SK-N-SH treated with all-trans-retinoic acid at 6 μM for 48 hours (cell line): ENCODE measurements at regions not wholly inside any gene's neighbourhood (a gene's known extent, or its start where the extent isn't known, plus 50 kb on each side); places are given as distances from the start of the nearest gene placed in this dataset.

ENCODE experiments used
- ATAC-seq: fragments of 200-7000 bp; cut with Tn5 transposase; 3 replicates; pipeline ENCODE4 v1.9.1; 2020; ENCODE audit warnings: mild to moderate bottlenecking, moderate library complexity
- ARNTL ChIP-seq: fragments of 450-650 bp; formaldehyde crosslinking; IDR thresholded peaks from 2 replicates; pipeline ENCODE4 v1.5.0; 2020; ENCODE audit warnings: low read depth, mild to moderate bottlenecking, moderate library complexity, borderline replicate concordance
- BACH2 ChIP-seq: fragments of 250-450 bp; sonication (Bioruptor Pico); IDR thresholded peaks from 2 replicates; pipeline ENCODE4 v1.9.0; 2021; ENCODE audit warnings: mild to moderate bottlenecking, borderline replicate concordance
- CSDC2 ChIP-seq: fragments of 250-450 bp; sonication (Bioruptor Pico); IDR thresholded peaks from 2 replicates; pipeline ENCODE4 v1.5.0; 2020; ENCODE audit warnings: mild to moderate bottlenecking, moderate library complexity
- CSRNP3 ChIP-seq: fragments of 250-450 bp; sonication (Bioruptor Pico); IDR thresholded peaks from 2 replicates; pipeline ENCODE4 v1.5.1; 2021; ENCODE audit warnings: mild to moderate bottlenecking, moderate library complexity
- ESRRG ChIP-seq: fragments of 250-450 bp; sonication (Bioruptor Pico); IDR thresholded peaks from 2 replicates; pipeline ENCODE4 v1.6.1; 2021; ENCODE audit warnings: mild to moderate bottlenecking
- GLIS3 ChIP-seq: fragments of 250-450 bp; sonication (Bioruptor Pico); IDR thresholded peaks from 2 replicates; pipeline ENCODE4 v1.5.0; 2020; ENCODE audit warnings: mild to moderate bottlenecking, moderate library complexity
- OSR1 ChIP-seq: fragments of 250-450 bp; sonication (Bioruptor Pico); IDR thresholded peaks from 2 replicates; pipeline ENCODE4 v1.8.0; 2022; ENCODE audit warnings: moderate library complexity, mild to moderate bottlenecking, inconsistent platforms
- PATZ1 ChIP-seq: fragments of 250-450 bp; sonication (Bioruptor Pico); IDR thresholded peaks from 2 replicates; pipeline ENCODE4 v1.8.0; 2020; ENCODE audit warnings: mild to moderate bottlenecking, moderate library complexity, borderline replicate concordance
- POU6F1 ChIP-seq: fragments of 250-450 bp; sonication (Bioruptor Pico); IDR thresholded peaks from 2 replicates; pipeline ENCODE4 v1.8.0; 2021; ENCODE audit warnings: low read depth, mild to moderate bottlenecking, moderate library complexity, borderline replicate concordance
- PPARA ChIP-seq: fragments of 250-450 bp; sonication (Bioruptor Pico); IDR thresholded peaks from 2 replicates; pipeline ENCODE4 v1.5.0; 2020; ENCODE audit warnings: mild to moderate bottlenecking, borderline replicate concordance
- RARB ChIP-seq: fragments of 250-450 bp; sonication (Bioruptor Pico); IDR thresholded peaks from 2 replicates; pipeline ENCODE4 v1.8.0; 2021; ENCODE audit warnings: mild to moderate bottlenecking, moderate library complexity
- SNAI2 ChIP-seq: fragments of 250-450 bp; sonication (Bioruptor Pico); IDR thresholded peaks from 2 replicates; pipeline ENCODE4 v1.5.0; 2020; ENCODE audit warnings: mild to moderate bottlenecking, moderate library complexity
- TCF4 ChIP-seq: fragments of 250-450 bp; sonication (Bioruptor Pico); IDR thresholded peaks from 2 replicates; pipeline ENCODE4 v1.8.0; 2021; ENCODE audit warnings: mild to moderate bottlenecking, moderate library complexity, borderline replicate concordance
- TOX ChIP-seq: fragments of 250-450 bp; sonication (Bioruptor Pico); IDR thresholded peaks from 2 replicates; pipeline ENCODE4 v1.8.0; 2021; ENCODE audit warnings: mild to moderate bottlenecking, moderate library complexity, borderline replicate concordance
- ZC3H10 ChIP-seq: fragments of 250-450 bp; sonication (Bioruptor Pico); IDR thresholded peaks from 2 replicates; pipeline ENCODE4 v1.5.1; 2021; ENCODE audit warnings: mild to moderate bottlenecking, moderate library complexity
- ZFP3 ChIP-seq: fragments of 250-450 bp; sonication (Bioruptor Pico); IDR thresholded peaks from 2 replicates; pipeline ENCODE4 v1.5.0; 2020; ENCODE audit warnings: mild to moderate bottlenecking, moderate library complexity
- ZFP30 ChIP-seq: fragments of 450-650 bp; formaldehyde crosslinking; IDR thresholded peaks from 2 replicates; pipeline ENCODE4 v1.5.0; 2022; ENCODE audit warnings: mild to moderate bottlenecking, moderate library complexity
- ZNF565 ChIP-seq: fragments of 450-650 bp; formaldehyde crosslinking; conservative IDR thresholded peaks from 2 replicates; pipeline ENCODE4 v1.5.0; 2020; ENCODE audit warnings: low read depth, mild to moderate bottlenecking, moderate library complexity
- ZNF8 ChIP-seq: fragments of 450-650 bp; formaldehyde crosslinking; IDR thresholded peaks from 2 replicates; pipeline ENCODE4 v1.5.0; 2020; ENCODE audit warnings: mild to moderate bottlenecking, moderate library complexity
- TF ChIP-seq, protein P1 (sequence below): fragments of 250-450 bp; sonication (Bioruptor Pico); IDR thresholded peaks from 2 replicates; pipeline ENCODE4 v1.5.1; 2020; ENCODE audit warnings: low read depth, mild to moderate bottlenecking, moderate library complexity
- TF ChIP-seq, protein P2 (sequence below): fragments of 250-450 bp; sonication (Bioruptor Pico); IDR thresholded peaks from 2 replicates; pipeline ENCODE4 v1.5.0; 2020; ENCODE audit warnings: mild to moderate bottlenecking, moderate library complexity

DNA sequence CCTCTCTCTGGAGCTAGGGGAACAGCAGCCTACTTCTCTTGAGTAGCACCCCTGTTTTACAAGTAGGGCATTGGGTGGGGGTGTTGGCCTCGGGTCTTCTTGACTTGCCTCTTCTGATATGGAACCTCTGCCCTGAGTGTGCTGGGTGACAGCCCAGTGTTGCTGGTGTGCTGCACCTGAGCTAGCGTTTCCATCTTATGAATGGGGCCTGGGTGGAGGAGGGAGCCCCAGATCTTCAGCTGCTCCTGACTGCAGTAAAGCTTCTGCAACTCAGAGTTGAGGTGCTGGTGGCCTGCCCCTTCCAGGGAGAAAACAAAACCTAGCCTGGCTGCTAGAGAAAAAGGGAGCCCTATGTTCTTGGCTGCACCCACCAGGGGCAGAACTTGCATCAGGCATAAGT is 202.5 kb upstream of the SHH start:
- TF ChIP-seq POU6F1 (CRISPR knock-in tag) (no peak), ZFP3 (CRISPR knock-in tag) (no peak), BACH2 (CRISPR knock-in tag) (no peak), TOX (CRISPR knock-in tag) (no peak), TCF4 (CRISPR knock-in tag) (no peak), SNAI2 (CRISPR knock-in tag) (no peak), GLIS3 (no peak), ZNF565 (CRISPR knock-in tag) (no peak), ARNTL (CRISPR knock-in tag) (no peak), ZC3H10 (CRISPR knock-in tag) (no peak), ZFP30 (CRISPR knock-in tag) (no peak), ESRRG (CRISPR knock-in tag) (no peak), OSR1 (CRISPR knock-in tag) (no peak), RARB (CRISPR knock-in tag) (no peak)
- TF ChIP-seq, protein P1, sequence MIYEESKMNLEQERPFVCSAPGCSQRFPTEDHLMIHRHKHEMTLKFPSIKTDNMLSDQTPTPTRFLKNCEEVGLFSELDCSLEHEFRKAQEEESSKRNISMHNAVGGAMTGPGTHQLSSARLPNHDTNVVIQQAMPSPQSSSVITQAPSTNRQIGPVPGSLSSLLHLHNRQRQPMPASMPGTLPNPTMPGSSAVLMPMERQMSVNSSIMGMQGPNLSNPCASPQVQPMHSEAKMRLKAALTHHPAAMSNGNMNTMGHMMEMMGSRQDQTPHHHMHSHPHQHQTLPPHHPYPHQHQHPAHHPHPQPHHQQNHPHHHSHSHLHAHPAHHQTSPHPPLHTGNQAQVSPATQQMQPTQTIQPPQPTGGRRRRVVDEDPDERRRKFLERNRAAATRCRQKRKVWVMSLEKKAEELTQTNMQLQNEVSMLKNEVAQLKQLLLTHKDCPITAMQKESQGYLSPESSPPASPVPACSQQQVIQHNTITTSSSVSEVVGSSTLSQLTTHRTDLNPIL (CRISPR knock-in tag): no peak
- ATAC-seq: no peak

DNA sequence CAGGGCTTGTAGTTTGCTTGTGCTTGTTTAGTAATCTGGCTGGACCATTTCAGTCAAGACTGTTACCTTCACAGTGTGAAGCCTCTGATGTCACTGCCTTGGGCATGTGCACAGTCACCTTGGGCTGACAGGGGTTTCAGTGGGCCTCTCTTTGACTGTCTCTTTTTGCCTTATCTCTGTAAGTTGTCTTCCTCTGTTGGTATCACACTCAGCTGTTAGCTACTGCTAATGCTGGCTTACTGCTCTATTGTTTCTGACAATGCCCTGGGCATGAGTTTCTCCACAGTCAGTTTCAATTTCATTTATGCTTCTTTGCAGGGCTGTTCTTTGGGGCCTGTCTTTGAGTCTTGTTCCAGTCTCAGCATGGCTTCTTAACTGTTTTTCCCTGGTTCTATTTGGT is 201.9 kb upstream of the SHH start:
- ATAC-seq: no peak
- no peak for TF ChIP-seq ESRRG (CRISPR knock-in tag)
- TF ChIP-seq ZFP30 (CRISPR knock-in tag): no peak
- no peak for TF ChIP-seq ZNF565 (CRISPR knock-in tag)
- no peak for TF ChIP-seq ZFP3 (CRISPR knock-in tag)
- TF ChIP-seq ARNTL (CRISPR knock-in tag): no peak
- TF ChIP-seq RARB (CRISPR knock-in tag): no peak
- no peak for TF ChIP-seq TCF4 (CRISPR knock-in tag)
- TF ChIP-seq, protein P2, sequence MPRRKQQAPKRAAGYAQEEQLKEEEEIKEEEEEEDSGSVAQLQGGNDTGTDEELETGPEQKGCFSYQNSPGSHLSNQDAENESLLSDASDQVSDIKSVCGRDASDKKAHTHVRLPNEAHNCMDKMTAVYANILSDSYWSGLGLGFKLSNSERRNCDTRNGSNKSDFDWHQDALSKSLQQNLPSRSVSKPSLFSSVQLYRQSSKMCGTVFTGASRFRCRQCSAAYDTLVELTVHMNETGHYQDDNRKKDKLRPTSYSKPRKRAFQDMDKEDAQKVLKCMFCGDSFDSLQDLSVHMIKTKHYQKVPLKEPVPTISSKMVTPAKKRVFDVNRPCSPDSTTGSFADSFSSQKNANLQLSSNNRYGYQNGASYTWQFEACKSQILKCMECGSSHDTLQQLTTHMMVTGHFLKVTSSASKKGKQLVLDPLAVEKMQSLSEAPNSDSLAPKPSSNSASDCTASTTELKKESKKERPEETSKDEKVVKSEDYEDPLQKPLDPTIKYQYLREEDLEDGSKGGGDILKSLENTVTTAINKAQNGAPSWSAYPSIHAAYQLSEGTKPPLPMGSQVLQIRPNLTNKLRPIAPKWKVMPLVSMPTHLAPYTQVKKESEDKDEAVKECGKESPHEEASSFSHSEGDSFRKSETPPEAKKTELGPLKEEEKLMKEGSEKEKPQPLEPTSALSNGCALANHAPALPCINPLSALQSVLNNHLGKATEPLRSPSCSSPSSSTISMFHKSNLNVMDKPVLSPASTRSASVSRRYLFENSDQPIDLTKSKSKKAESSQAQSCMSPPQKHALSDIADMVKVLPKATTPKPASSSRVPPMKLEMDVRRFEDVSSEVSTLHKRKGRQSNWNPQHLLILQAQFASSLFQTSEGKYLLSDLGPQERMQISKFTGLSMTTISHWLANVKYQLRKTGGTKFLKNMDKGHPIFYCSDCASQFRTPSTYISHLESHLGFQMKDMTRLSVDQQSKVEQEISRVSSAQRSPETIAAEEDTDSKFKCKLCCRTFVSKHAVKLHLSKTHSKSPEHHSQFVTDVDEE (CRISPR knock-in tag): no peak
- no peak for TF ChIP-seq CSDC2
- no peak for TF ChIP-seq PPARA
- TF ChIP-seq SNAI2 (CRISPR knock-in tag): no peak

DNA sequence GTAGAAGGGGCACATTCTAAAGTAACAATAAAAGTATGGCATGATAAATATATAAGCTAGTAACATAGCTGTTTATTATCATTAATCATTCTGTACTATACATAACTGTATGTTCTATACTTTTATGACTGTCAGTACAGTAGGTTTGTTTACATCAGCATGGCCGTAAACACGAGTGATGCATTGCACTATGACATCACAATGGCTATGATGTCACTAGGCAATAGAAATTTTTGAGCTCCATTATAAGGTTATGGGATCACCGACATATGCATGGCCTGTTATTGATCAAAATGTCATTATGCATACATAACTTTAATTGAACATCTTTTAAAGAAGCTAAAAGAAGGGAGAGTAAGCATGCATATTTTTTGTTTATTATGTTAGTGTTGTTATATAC is 200.1 kb upstream of the SHH start:
- ATAC-seq: no peak
- TF ChIP-seq ZC3H10 (CRISPR knock-in tag) (no peak), ZNF8 (CRISPR knock-in tag) (no peak), POU6F1 (CRISPR knock-in tag) (no peak), SNAI2 (CRISPR knock-in tag) (no peak), TOX (CRISPR knock-in tag) (no peak), PATZ1 (CRISPR knock-in tag) (no peak), ARNTL (CRISPR knock-in tag) (no peak), OSR1 (CRISPR knock-in tag) (no peak), ZNF565 (CRISPR knock-in tag) (no peak), ESRRG (CRISPR knock-in tag) (no peak), ZFP3 (CRISPR knock-in tag) (no peak), CSRNP3 (no peak), PPARA (no peak), BACH2 (CRISPR knock-in tag) (no peak), ZFP30 (CRISPR knock-in tag) (no peak), RARB (CRISPR knock-in tag) (no peak), TCF4 (CRISPR knock-in tag) (no peak)
- TF ChIP-seq, protein P1 (CRISPR knock-in tag): no peak
- TF ChIP-seq, all 23 proteins: peak for 0
